ENCODE measurements at regions not wholly inside any gene's neighbourhood (a gene's known extent, or its start where the extent isn't known, plus 50 kb on each side); places are given as distances from the start of the nearest gene placed in this dataset.

DNA sequence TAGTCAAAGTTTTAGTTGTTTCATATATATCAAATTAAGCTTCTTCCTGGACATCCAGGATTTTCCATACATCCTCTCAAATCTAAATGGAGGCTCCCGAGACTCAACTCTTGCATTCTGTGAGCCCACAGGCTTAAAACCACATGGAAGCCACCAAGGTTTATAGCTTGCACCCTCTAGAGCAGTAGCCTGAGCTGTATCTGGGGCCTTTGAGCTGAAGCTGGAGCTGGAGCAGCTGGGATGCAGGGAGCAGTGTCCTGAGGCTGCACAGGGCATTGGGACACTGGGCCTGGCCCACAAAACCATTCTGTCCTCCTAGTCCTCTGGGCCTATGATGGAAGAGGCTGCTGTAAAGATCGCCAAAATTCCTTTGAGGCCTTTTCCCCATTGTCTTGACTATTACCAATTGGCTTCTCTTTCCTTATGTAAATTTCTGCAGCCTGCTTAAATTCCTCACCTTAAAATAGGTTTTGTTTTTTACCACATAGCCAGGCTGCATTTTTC, 151.0 kb downstream of the COX7C start:
- TF ChIP-seq, protein P1, sequence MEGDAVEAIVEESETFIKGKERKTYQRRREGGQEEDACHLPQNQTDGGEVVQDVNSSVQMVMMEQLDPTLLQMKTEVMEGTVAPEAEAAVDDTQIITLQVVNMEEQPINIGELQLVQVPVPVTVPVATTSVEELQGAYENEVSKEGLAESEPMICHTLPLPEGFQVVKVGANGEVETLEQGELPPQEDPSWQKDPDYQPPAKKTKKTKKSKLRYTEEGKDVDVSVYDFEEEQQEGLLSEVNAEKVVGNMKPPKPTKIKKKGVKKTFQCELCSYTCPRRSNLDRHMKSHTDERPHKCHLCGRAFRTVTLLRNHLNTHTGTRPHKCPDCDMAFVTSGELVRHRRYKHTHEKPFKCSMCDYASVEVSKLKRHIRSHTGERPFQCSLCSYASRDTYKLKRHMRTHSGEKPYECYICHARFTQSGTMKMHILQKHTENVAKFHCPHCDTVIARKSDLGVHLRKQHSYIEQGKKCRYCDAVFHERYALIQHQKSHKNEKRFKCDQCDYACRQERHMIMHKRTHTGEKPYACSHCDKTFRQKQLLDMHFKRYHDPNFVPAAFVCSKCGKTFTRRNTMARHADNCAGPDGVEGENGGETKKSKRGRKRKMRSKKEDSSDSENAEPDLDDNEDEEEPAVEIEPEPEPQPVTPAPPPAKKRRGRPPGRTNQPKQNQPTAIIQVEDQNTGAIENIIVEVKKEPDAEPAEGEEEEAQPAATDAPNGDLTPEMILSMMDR (IDR thresholded peaks at IDR 0.05): no peak
- ATAC-seq (ENCODE audit: low FRiP score) (no peak), DNase-seq (ENCODE audit: low spot score) (no peak)

DNA sequence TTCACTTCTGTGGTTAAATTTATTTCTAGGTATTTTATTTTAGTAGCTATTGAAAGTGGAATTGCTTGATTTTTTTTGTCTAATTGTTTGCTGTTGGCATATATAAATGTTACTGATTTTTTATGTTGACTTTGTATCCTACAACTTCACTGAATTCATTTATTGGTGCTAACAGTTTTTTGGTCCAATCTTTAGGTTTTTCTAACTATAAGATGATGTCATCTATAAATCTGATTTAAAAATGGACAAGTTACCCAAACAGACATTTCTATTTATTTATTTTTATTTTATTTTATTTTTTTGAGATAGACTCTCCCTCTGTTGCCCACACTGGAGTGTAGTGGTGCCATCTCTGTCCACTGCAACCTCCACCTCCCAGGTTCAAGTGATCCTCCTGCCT, 162.3 kb downstream of the COX7C start:
- DNase-seq (ENCODE audit: low spot score): no peak
- TF ChIP-seq, protein P1 (IDR thresholded peaks at IDR 0.05): no peak
- no peak for ATAC-seq (ENCODE audit: low FRiP score)

DNA sequence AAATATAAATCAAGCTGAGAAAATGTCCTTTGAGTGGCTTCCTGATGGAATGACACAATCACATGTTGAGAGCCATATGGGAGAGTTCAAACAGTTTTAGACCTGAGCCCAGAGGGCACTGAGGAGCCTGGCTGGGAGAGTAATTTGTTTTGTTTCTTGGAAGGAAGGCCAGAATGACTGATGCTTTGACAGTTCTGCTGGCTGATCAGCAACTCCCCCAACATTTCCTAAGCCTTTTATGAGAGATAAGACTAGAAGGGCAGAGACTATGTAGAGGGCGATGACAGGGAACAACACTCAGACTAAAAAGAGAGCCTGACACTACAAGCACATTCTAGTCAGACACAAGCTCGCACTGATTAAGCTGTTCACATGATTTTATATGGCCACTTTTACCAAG, 169.2 kb downstream of the COX7C start:
- TF ChIP-seq, protein P1 (IDR thresholded peaks at IDR 0.05): no peak
- no peak for DNase-seq (ENCODE audit: low spot score)
- ATAC-seq (ENCODE audit: low FRiP score): no peak

DNA sequence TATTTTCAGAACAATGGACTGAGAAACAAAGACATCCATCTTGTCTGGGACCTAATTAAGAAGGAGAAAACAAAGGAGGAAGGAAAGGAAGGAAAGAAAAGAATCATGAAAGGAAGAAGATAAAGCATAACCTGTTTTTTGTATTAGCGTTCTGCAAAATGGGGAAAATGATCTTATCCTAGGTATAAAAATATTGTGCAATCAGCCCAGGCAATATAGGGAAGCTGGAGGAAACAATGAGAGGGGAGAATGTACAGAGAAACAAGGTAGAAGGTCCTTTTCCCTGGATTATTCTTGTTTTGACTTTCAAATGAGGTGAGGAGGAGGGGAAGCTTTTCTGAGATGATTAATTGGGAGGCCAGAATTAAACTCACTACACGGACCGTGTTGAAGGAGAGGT, 177.9 kb downstream of the COX7C start:
- ATAC-seq (ENCODE audit: low FRiP score): no peak
- DNase-seq (ENCODE audit: low spot score): no peak
- TF ChIP-seq, protein P1 (IDR thresholded peaks at IDR 0.05): no peak

DNA sequence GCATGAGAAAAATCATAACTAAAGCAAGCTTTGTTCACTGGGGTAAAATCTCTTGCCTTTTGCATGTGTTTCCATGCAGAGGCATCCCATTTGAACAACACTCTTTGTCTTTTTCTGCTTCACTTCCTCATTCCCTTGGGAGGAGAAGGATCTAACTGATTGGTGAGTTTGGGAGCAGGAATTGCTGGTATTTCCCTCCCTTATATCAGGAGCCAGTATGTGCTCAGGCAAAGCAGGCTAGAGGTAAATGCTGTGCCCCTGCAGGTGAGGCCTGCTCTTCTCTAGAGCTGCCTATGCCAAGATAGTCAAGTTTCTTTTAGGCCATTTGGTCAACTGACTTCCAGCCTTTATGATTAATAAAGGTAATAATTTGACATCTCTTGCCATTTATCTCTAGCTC, 179.9 kb downstream of the COX7C start:
- DNase-seq (ENCODE audit: low spot score) (no peak), ATAC-seq (ENCODE audit: low FRiP score) (no peak)
- TF ChIP-seq, protein P1 (IDR thresholded peaks at IDR 0.05): no peak

DNA sequence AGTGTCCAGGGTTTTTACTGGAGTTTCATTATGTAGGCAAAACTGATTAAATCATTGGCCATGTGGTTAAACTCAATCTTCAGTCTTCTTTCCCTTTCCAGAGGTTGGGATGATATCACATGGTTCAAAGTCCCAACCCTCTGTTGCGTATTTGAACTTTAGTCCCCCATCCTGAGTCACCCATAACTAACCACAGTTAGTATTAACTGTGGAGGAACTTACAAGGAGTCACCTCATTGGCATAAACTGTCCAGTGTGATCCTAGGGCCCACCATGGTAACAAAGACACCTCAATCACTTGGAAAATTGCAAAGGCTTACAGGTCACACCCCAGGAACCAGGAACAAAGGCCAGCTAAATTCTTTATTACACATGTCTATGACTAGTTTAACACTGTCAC, 188.5 kb downstream of the COX7C start:
- no peak for ATAC-seq (ENCODE audit: low FRiP score)

More for the DNA sequence above, 188.5 kb downstream of the COX7C start:
- DNase-seq (ENCODE audit: low spot score): no peak
- TF ChIP-seq, protein P1 (IDR thresholded peaks at IDR 0.05): no peak
